Astrocyte of the spinal cord (primary cell): ENCODE measurements at regions not wholly inside any gene's neighbourhood (a gene's known extent, or its start where the extent isn't known, plus 50 kb on each side); places are given as distances from the start of the nearest gene placed in this dataset.

ENCODE experiments used
- DNase-seq: peaks from one replicate; pipeline ENCODE4 v3.0.0; 2011; ENCODE audit warnings: low read depth, low spot score
- H3K4me3 ChIP-seq: 2 replicates; pipeline ENCODE4 v1.5.1; 2011; ENCODE audit warnings: low read depth, mild to moderate bottlenecking, low read length, moderate library complexity
- in situ Hi-C: cut with HindIII; loops from 2 replicates; pipeline ENCODE4 v1.10.0; 2017; ENCODE audit warnings: low sequenced_read_pairs
- TF ChIP-seq, protein P1 (sequence below): IDR thresholded peaks from 2 replicates; pipeline ENCODE4 v1.5.1; 2012; ENCODE audit warnings: low read depth, mild to moderate bottlenecking, low read length, inconsistent platforms

DNA sequence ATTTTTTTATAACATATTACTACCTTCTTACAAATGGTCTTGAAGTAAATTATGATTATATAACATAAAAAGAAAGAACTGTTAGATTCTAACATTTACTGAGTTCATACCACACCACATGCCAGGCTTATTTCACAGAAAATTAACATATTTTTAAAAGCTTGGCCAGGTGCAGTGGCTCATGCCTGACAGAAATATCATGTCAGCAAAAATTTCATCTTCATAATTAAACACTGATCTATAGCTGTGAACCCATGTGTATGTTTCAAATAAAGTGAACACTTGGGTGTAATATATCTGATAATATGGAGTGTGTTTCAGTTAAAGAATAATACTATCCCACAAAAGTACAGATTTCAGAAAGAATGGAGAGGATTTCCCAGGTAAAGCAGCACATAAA, 296.5 kb downstream of the SI start:
- H3K4me3 ChIP-seq = no peak overlapping the region

DNA sequence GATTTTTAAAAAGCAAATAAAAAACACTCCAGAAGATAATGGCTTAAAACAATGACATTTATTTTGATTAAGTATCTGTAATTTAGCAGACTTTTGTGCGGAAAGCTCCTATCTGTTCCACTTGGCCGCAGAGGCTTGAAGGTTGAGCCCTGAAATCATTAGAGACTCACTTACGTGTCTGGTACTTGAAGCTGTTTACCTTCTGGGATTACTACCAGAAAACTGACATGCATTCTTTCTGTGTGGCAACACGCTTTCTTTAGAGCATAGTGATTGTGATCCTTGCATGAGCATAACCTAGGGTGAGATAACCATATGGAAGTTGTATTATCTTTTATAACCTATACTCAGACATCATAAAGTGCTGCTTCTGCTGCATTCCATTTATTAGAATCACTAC, 298.5 kb downstream of the SI start:
- TF ChIP-seq, protein P1, sequence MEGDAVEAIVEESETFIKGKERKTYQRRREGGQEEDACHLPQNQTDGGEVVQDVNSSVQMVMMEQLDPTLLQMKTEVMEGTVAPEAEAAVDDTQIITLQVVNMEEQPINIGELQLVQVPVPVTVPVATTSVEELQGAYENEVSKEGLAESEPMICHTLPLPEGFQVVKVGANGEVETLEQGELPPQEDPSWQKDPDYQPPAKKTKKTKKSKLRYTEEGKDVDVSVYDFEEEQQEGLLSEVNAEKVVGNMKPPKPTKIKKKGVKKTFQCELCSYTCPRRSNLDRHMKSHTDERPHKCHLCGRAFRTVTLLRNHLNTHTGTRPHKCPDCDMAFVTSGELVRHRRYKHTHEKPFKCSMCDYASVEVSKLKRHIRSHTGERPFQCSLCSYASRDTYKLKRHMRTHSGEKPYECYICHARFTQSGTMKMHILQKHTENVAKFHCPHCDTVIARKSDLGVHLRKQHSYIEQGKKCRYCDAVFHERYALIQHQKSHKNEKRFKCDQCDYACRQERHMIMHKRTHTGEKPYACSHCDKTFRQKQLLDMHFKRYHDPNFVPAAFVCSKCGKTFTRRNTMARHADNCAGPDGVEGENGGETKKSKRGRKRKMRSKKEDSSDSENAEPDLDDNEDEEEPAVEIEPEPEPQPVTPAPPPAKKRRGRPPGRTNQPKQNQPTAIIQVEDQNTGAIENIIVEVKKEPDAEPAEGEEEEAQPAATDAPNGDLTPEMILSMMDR = no peak
- in situ Hi-C loops = no loop called here
- DNase-seq = no peak
- H3K4me3 ChIP-seq = no peak overlapping the region

More for the DNA sequence above, 296.5 kb downstream of the SI start:
- in situ Hi-C loops = no loop called here
- TF ChIP-seq, protein P1 = no peak
- DNase-seq = no peak

DNA sequence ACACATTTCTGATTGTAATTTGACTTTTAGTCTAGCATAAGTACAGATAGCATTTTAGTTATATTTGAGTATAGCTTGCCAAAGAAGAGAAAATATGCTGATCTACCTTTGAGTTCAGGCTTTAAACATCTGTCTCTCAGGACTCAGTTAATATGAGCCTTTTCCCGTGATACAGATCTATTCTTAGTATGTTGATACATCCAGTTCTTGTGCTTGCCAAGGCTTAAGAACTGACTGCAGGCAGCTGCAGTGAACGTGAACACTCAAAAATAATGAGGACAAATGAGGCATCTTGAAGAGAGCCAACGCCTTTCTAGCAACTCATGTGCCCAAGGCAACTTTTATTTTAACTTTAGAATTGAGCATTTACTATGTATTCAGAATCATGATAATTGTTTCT, 325.5 kb downstream of the SI start:
- DNase-seq = no peak
- H3K4me3 ChIP-seq = no peak overlapping the region
- in situ Hi-C loops = no loop called here
- TF ChIP-seq, protein P1 = no peak

DNA sequence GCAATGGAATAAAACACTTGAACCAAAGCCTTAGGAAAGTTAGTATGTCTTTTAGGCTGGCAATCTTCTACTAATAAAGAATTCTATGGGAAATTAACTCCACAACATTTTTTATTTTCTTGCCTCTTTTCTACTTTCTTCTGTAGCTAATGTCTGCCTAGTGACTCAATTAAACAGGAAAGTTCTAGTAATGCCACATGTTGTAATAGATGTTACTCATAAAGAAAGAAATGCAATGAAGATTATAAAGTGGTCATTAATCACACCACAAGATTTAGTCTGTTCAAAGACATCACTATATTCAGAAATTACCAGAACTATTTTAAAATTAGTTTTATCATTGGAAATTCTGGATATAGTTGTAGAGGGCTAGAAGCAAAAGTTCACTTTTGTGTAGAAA, 329.7 kb downstream of the SI start:
- DNase-seq = no peak
- in situ Hi-C loops = no loop called here
- TF ChIP-seq, protein P1 = no peak
- no peak overlapping the region for H3K4me3 ChIP-seq

DNA sequence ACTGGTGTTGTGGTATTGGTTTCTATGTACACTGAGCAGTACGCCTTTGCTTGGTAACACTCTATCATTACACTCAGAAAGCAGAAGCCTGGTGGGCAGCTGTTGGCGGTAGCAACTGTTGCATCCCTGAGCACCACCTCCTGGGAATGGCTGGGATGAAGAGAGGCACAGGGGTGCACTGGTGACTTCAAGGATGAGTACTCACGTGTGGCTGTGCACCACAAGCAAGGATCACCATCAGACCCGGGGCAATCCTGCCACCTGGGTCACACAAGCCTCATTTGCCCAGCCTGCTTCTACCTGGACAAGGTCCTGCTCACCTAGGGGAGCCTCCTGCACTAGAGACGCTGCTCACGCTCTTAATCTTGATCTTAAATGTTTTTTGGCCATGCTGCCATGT, 336.4 kb downstream of the SI start:
- in situ Hi-C loops = no loop called here
- TF ChIP-seq, protein P1 = no peak
- no peak for DNase-seq
- H3K4me3 ChIP-seq = no peak overlapping the region

DNA sequence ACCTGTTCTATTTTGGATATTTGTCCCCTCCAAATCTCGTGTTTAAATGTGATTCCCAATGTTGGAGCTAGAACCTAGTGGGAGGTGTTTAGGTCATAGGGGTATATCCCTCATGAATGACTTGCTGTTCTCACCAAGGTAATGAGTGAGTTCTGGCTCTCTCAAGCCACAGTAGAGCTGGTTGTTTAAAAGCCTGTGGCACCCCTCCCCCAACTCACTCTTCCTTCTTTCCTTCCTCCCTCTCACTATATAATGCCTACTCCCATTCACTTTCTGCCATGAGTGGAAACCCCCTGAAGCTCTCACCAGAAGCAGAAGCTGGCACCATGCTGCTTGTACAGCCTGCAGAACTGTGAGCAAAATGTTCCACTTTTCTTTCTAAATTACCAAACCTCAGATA, 341.1 kb downstream of the SI start:
- in situ Hi-C loops = no loop called here
- DNase-seq = no peak
- H3K4me3 ChIP-seq = no peak overlapping the region
- TF ChIP-seq, protein P1 = no peak

DNA sequence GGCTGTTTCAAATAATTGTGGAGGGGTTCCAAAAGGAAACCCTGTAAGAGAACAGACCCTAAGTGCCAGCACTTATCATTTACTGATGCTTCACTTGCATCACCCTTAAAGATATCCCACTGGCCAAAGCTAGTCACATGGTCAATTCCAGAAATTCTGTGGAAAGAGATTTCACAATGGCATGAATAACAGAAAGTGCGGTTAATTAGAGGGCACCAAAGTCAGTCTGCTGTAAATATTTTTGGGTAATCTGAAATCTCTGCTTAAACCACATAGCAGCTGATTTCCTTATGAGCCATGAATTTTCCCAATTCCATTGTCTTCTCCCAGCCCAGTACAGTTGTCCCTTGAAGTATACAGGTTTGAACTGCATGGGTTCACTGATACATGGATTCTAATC, 346.1 kb downstream of the SI start:
- TF ChIP-seq, protein P1 = no peak
- no peak overlapping the region for H3K4me3 ChIP-seq
- in situ Hi-C loops = no loop called here
- DNase-seq = no peak
